ENCODE measurements at regions not wholly inside any gene's neighbourhood (a gene's known extent, or its start where the extent isn't known, plus 50 kb on each side); places are given as distances from the start of the nearest gene placed in this dataset.
"Not testable (repeated sequence)": the region's sequence is repeated elsewhere in the genome, so short reads cannot be mapped to it uniquely, and the experiment has no call there.

DNA sequence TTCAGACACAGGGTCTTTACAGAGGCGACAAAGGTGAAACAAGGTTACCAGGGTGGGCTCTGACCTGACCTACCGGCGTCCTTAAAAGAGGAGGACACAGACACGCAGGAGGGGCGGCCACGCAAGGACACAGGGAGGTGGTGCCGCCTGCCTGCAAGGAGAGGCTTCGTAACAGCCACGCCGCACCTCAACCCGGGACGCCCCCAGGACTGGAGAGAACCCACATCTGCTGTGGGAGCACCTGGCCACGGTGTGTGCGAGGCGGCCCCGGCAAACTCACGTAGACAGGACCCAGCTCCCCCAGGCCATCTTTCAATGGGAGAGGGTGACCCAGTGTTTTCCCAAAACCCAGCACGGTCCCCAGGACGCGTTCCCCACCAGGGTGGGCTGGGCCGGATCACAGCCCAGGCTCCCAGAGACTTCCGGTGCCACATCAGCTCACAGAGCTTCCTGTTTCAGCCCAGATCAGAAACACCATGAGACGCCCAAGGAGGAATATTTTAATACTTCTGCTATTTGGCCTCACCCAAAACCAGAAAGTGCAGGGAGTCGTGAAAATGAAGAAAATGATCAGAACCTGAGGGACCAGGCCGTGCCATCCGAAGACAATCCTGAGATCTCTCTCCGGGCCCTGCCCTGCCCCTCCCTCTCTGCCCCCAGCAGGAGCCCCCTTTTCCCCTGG lies 5417.4 kb upstream of the TPTE start:
- not testable (repeated sequence) for TF ChIP-seq EZH2 (IDR thresholded peaks at IDR 0.05; ENCODE audit: low read length)
- TF ChIP-seq, protein P1, sequence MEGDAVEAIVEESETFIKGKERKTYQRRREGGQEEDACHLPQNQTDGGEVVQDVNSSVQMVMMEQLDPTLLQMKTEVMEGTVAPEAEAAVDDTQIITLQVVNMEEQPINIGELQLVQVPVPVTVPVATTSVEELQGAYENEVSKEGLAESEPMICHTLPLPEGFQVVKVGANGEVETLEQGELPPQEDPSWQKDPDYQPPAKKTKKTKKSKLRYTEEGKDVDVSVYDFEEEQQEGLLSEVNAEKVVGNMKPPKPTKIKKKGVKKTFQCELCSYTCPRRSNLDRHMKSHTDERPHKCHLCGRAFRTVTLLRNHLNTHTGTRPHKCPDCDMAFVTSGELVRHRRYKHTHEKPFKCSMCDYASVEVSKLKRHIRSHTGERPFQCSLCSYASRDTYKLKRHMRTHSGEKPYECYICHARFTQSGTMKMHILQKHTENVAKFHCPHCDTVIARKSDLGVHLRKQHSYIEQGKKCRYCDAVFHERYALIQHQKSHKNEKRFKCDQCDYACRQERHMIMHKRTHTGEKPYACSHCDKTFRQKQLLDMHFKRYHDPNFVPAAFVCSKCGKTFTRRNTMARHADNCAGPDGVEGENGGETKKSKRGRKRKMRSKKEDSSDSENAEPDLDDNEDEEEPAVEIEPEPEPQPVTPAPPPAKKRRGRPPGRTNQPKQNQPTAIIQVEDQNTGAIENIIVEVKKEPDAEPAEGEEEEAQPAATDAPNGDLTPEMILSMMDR (optimal IDR thresholded peaks at IDR 0.05 in 1 of 3, IDR thresholded peaks at IDR 0.05 in 1 of 3, conservative IDR thresholded peaks at IDR 0.05 in 1 of 3; ENCODE audit: extremely low read depth in 1 of 3, insufficient read depth in 2 of 3, low read length in 3 of 3): not testable (repeated sequence)

Data from keratinocyte (primary cell).